ENCODE measurements at regions not wholly inside any gene's neighbourhood (a gene's known extent, or its start where the extent isn't known, plus 50 kb on each side); places are given as distances from the start of the nearest gene placed in this dataset.

GRCh38 chr10:42958142-42958868 is 118.6 kb upstream of the RET start:
- Histone ChIP-seq H3K14ac (replicated peaks; ENCODE audit: low read depth, low read length) (no peak overlapping the region), H3K4me1 (ENCODE audit: control insufficient read depth, insufficient read depth, low read length) (no peaks in the 10 kb centered on the region), H4K8ac (ENCODE audit: low read depth in 2 of 2, low read length in 2 of 2) (no peak overlapping the region), H2AK5ac (ENCODE audit: low read depth, low read length) (no peak overlapping the region), H3K23ac (ENCODE audit: low read depth, low read length) (no peak overlapping the region), H3K27me3 (ENCODE audit: control insufficient read depth, insufficient read depth, low read length) (peaks cover 2% of the 10 kb centered on the region), H2BK15ac (ENCODE audit: low read depth, low read length) (no peak overlapping the region), H2BK120ac (ENCODE audit: low read depth, low read length) (no peak overlapping the region), H2AFZ (replicated peaks; ENCODE audit: low read length, poor library complexity) (no peak overlapping the region), H3K9ac (ENCODE audit: low read depth, low read length) (no peak overlapping the region), H4K5ac (ENCODE audit: low read depth, low read length) (no peak overlapping the region), H3K4me2 (ENCODE audit: low read depth, low read length) (no peak overlapping the region), H3K18ac (ENCODE audit: low read depth, low read length) (no peak overlapping the region), H3K36me3 (ENCODE audit: control insufficient read depth, insufficient read depth, low read length) (no peaks in the 10 kb centered on the region), H4K91ac (ENCODE audit: insufficient read depth, low read depth, low read length) (no peak overlapping the region), H4K20me1 (ENCODE audit: insufficient read depth, low read length) (no peaks in the 10 kb centered on the region), H3K4ac (ENCODE audit: low read depth, low read length) (no peak overlapping the region), H2BK20ac (ENCODE audit: low read depth, low read length) (no peak overlapping the region), H3K4me3 (ENCODE audit: insufficient read depth, low read depth, low read length) (no peak overlapping the region), H3K27ac (ENCODE audit: insufficient read depth, low read length) (no peak overlapping the region), H3K56ac (ENCODE audit: extremely low read depth, insufficient read depth, low read length) (no peak overlapping the region), H3K9me1 (ENCODE audit: insufficient read depth, low read length) (no peaks in the 10 kb centered on the region), H3K79me1 (ENCODE audit: low read depth in 1 of 2, low read length in 2 of 2) (no peaks in the 10 kb centered on the region), H2BK5ac (ENCODE audit: low read depth, low read length, poor library complexity, severe bottlenecking) (no peak overlapping the region), H3K9me3 (ENCODE audit: control insufficient read depth, insufficient read depth, low read length) (no peaks in the 10 kb centered on the region), H2AK9ac (replicated peaks; ENCODE audit: low read depth, low read length, poor library complexity) (no peak overlapping the region)
- CTCF ChIA-PET, result no interaction called here
- no TSS peak for BruUV-seq (replicated peaks)
- no peak for ATAC-seq (ENCODE audit: low read depth)
- WGBS, 2 experiments (ENCODE audit: extremely low coverage in 2 of 2, insufficient read length in 1 of 2), result no CpG with 5 or more reads among the region's 2 CpGs
- dilution Hi-C loops (cut with HindIII; ENCODE audit: low sequenced_read_pairs, unreplicated experiment) (no loop called here), in situ Hi-C loops (cut with MboI; ENCODE audit: low sequenced_read_pairs) (no loop called here), intact Hi-C loops (cut with micrococcal nuclease) (no loop called here)
- DNase-seq, result no peak
- POLR2A ChIA-PET (ENCODE audit: unreplicated experiment), result no interaction called here
- no peak for TF ChIP-seq FOS (IDR thresholded peaks at IDR 0.05; ENCODE audit: low read depth, low read length)
- no peak for TF ChIP-seq RFX5 (IDR thresholded peaks at IDR 0.05; ENCODE audit: low read depth, low read length)
- no peak for TF ChIP-seq SMC3 (IDR thresholded peaks at IDR 0.05; ENCODE audit: low read depth, low read length)

Data from IMR-90 (cell line).